Ovary (tissue), 7 donors: ENCODE measurements at regions not wholly inside any gene's neighbourhood (a gene's known extent, or its start where the extent isn't known, plus 50 kb on each side); places are given as distances from the start of the nearest gene placed in this dataset.

Experiments
- DNase-seq, 5 donors: peaks; one replicate each; pipeline ENCODE4 v3.0.0-alpha.2; 2019 to 2020
- H3K27ac ChIP-seq, 2 donors: fragments of 200-600 bp; one replicate each; pipeline versions ENCODE4 v1.5.1 to v1.8.0; 2019 to 2022
- H3K27me3 ChIP-seq: fragments of 200-600 bp; one replicate; pipeline ENCODE4 v1.8.0; 2022
- H3K36me3 ChIP-seq: fragments of 200-600 bp; sonication (generic); one replicate; pipeline ENCODE4 v1.5.1; 2019
- H3K4me1 ChIP-seq: one replicate; pipeline ENCODE4 v1.8.1; 2013; ENCODE audit warnings: mild to moderate bottlenecking, moderate library complexity; ENCODE audit not compliant: insufficient read depth
- H3K4me3 ChIP-seq: fragments of 200-600 bp; sonication (generic); one replicate; pipeline ENCODE4 v1.5.1; 2017
- H3K9me3 ChIP-seq, 2 donors: fragments of 200-600 bp in 1 of 2; sonication (generic) in 1 of 2; one replicate each; pipeline versions ENCODE4 v1.5.1 to v1.8.1; 2013 to 2019; ENCODE audit warnings: mild to moderate bottlenecking in 1 of 2, moderate library complexity in 1 of 2
- EP300 ChIP-seq: sonication (generic); formaldehyde crosslinking; IDR thresholded peaks from one replicate; pipeline ENCODE4 v1.6.1; 2017; ENCODE audit warnings: antibody characterized with exemption
- POLR2A ChIP-seq: fragments of 450-650 bp; IDR thresholded peaks from one replicate; pipeline ENCODE4 v1.6.1; 2017; ENCODE audit warnings: antibody characterized with exemption, mild to moderate bottlenecking, moderate library complexity
- WGBS, 3 donors: extraction: QIAGEN DNeasy Blood & Tissue Kit in 1 of 3; methylation state at CpG; one replicate each; pipeline versions ENCODE4 v1.1.5 to v1.1.7; 2013 to 2017; 5-methylcytosine and 5-hydroxymethylcytosine counted together
- intact Hi-C, 4 donors: fragments of 100-400 bp; cut with DNase I; formaldehyde crosslinking; loops; one replicate each; pipeline versions ENCODE4 v1.11.0 to v1.15.1; 2022 to 2023
- TF ChIP-seq, protein P1 (sequence below), 3 donors: fragments of 450-650 bp in 2 of 3; fragments of 200-600 bp in 1 of 3; IDR thresholded peaks; one replicate each; pipeline versions ENCODE4 v1.5.1 to v1.8.0; 2016 to 2022; ENCODE audit warnings: antibody characterized with exemption in 3 of 3, mild to moderate bottlenecking in 1 of 3
- donor health status: DM: no; HTN: no; CAD: no; lungs with moderate emphysema.
- donor health status: DM: no; HTN: no; CAD: no.
- donor health status: Bipolar disorder and iron deficiency.
- donor health status: DM: no; HTN: no; CAD: no.
- donor health status: DM: yes; HTN: yes; CAD: no.

DNA sequence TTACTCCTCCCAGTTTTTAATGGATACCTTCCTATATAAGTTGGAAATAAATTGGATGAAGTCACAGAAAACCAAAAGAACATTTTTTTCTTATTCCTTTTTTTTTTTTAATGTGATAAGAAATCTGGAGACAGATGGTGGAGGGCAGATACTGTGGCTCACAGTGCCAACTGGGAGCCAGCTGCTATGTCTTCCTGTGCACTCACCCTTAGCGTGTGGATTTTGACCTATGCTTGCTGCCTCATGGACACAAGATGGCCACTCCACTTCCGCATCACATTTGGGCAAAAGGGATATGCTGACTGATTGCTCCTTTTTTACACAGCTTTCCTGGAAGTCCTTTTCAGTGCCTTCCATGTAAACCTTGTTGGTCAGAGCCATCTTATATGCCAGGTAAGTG is 342.6 kb downstream of the MAN2A1 start:
- H3K27ac ChIP-seq: no peak overlapping the region
- DNase-seq: no peak
- peaks cover 2% of the 10 kb centered on the region for H3K4me1 ChIP-seq
- H3K4me3 ChIP-seq: no peak overlapping the region
- no peaks in the 10 kb centered on the region for H3K9me3 ChIP-seq
- intact Hi-C loops: no loop called here
- TF ChIP-seq POLR2A (no peak), EP300 (no peak)
- TF ChIP-seq, protein P1, sequence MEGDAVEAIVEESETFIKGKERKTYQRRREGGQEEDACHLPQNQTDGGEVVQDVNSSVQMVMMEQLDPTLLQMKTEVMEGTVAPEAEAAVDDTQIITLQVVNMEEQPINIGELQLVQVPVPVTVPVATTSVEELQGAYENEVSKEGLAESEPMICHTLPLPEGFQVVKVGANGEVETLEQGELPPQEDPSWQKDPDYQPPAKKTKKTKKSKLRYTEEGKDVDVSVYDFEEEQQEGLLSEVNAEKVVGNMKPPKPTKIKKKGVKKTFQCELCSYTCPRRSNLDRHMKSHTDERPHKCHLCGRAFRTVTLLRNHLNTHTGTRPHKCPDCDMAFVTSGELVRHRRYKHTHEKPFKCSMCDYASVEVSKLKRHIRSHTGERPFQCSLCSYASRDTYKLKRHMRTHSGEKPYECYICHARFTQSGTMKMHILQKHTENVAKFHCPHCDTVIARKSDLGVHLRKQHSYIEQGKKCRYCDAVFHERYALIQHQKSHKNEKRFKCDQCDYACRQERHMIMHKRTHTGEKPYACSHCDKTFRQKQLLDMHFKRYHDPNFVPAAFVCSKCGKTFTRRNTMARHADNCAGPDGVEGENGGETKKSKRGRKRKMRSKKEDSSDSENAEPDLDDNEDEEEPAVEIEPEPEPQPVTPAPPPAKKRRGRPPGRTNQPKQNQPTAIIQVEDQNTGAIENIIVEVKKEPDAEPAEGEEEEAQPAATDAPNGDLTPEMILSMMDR (IDR thresholded peaks at IDR 0.05): no peak
- WGBS, 3 donors: 83 to 93% (median 88%) methylated on average over 2 of the region's 2 CpGs
- H3K27me3 ChIP-seq: no peaks in the 10 kb centered on the region
- H3K36me3 ChIP-seq: no peaks in the 10 kb centered on the region

DNA sequence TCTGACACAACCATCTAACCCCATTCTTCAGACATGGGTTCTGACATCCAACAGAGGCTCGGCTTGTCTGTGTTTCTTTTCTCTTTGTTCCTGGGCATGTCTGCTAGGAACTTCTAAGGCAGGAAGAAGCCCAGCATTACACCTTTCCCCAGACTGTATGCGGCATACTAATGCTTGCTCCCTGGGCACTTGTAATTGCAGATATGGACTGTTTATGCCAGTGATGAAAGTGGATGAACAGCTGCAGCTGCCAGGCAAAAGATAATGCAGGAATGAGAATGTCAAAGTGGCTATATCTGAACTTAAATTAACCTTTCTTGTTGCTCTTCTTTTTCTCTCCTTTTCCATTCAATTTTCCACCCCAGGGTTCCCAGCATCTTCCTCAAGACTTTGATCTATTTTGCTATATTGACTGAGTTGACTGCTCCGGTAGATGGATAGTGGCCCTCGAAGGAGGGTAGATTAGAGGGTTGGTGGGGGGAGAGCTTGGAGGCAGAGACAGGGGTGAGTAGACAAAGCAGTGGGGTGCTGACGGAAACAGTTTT is 344.4 kb downstream of the MAN2A1 start:
- TF ChIP-seq, protein P1 (IDR thresholded peaks at IDR 0.05): no peak
- no peak for TF ChIP-seq POLR2A
- TF ChIP-seq EP300: no peak
- H3K4me3 ChIP-seq: no peak overlapping the region
- H3K9me3 ChIP-seq: no peaks in the 10 kb centered on the region
- no peaks in the 10 kb centered on the region for H3K36me3 ChIP-seq
- H3K27me3 ChIP-seq: no peaks in the 10 kb centered on the region
- no peak overlapping the region for H3K27ac ChIP-seq
- intact Hi-C loops: no loop called here
- no peaks in the 10 kb centered on the region for H3K4me1 ChIP-seq
- no peak for DNase-seq
- WGBS, 3 donors: 54 to 72% (median 61%) methylated on average over 5 of the region's 5 CpGs

DNA sequence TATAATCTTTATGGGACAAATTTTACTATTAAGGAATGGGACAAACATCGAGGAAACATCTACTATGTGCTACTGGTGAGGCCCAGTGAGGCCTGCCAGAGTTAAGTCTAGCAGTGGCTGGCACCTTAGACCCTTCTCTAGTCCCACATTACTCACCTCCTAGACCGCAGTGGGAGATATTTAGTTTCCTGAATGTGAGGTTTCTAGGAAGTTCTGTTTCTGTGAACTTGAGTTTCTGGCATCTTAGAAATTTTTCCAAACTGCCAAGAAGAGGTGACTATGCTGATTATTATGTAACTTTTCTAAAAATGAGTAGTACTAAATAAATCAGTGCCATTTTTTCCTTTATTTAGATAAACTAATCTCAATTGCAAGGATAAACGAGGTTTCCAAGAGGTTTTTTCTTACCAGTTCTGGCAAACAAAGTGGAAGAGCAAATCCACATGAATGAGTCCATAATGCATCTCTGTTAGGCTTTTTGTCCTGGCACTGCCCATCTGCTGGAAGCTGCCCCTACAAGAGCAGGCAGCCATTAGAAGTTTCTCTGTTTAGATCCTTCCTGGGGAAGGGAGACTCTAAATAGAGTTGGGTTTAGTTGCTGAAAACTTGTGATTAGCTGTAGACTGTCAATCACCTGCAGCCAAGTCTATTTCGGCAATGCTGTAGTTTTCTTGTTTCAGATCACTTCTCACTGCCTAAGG is 348.7 kb downstream of the MAN2A1 start:
- Histone ChIP-seq H3K4me1 (no peaks in the 10 kb centered on the region), H3K36me3 (no peaks in the 10 kb centered on the region), H3K27ac (no peak overlapping the region), H3K4me3 (no peak overlapping the region), H3K9me3 (no peaks in the 10 kb centered on the region), H3K27me3 (no peaks in the 10 kb centered on the region)
- WGBS, 3 donors: 38 to 48% (median 43%) methylated on average over 4 of the region's 4 CpGs
- DNase-seq: no peak
- TF ChIP-seq, protein P1 (IDR thresholded peaks at IDR 0.05): no peak
- intact Hi-C loops: no loop called here

- 95 to 96% (median 96%) methylated on average over 2 of the region's 2 CpGs for WGBS, 3 donors
- intact Hi-C loops: no loop called here
- DNase-seq: no peak
- Histone ChIP-seq H3K27ac (no peak overlapping the region), H3K36me3 (no peaks in the 10 kb centered on the region), H3K4me1 (no peaks in the 10 kb centered on the region), H3K4me3 (no peak overlapping the region), H3K27me3 (no peaks in the 10 kb centered on the region), H3K9me3 (no peaks in the 10 kb centered on the region)
- TF ChIP-seq POLR2A: no peak
- TF ChIP-seq, protein P1 (IDR thresholded peaks at IDR 0.05): no peak
- no peak for TF ChIP-seq EP300
Observed at GRCh38 chr5:110040178-110040577, 350.5 kb downstream of the MAN2A1 start.
